Right lobe of liver (tissue), 6 donors: ENCODE measurements at regions not wholly inside any gene's neighbourhood (a gene's known extent, or its start where the extent isn't known, plus 50 kb on each side); places are given as distances from the start of the nearest gene placed in this dataset.

ENCODE experiments used
- ATAC-seq, 4 donors: fragments of 200-7000 bp; cut with Tn5 transposase; one replicate each; pipeline ENCODE4 v1.9.1; 2020; ENCODE audit warnings: mild to moderate bottlenecking in 4 of 4, moderate library complexity in 4 of 4
- DNase-seq, 3 donors: peaks; one replicate each; pipeline ENCODE4 v3.0.0-alpha.2; 2020
- H3K27ac ChIP-seq, 3 donors: fragments of 200-600 bp; one replicate each; pipeline ENCODE4 v1.8.0; 2022
- H3K27me3 ChIP-seq, 2 donors: fragments of 200-600 bp; one replicate each; pipeline ENCODE4 v1.8.0; 2022
- H3K36me3 ChIP-seq, 4 donors: fragments of 200-600 bp; sonication (generic) in 1 of 4; one replicate each; pipeline versions ENCODE4 v1.5.1 to v1.8.0; 2017 to 2022; ENCODE audit warnings: control low read depth in 1 of 4
- H3K4me1 ChIP-seq, 4 donors: fragments of 200-600 bp; sonication (generic) in 1 of 4; one replicate each; pipeline versions ENCODE4 v1.5.1 to v1.8.0; 2017 to 2022; ENCODE audit warnings: control low read depth in 1 of 4
- H3K4me3 ChIP-seq, 3 donors: fragments of 200-600 bp; one replicate each; pipeline ENCODE4 v1.8.0; 2022
- H3K9me3 ChIP-seq, 4 donors: fragments of 200-600 bp; sonication (generic) in 1 of 4; one replicate each; pipeline versions ENCODE4 v1.5.1 to v1.8.0; 2017 to 2022; ENCODE audit warnings: control low read depth in 1 of 4
- POLR2A ChIP-seq: fragments of 450-650 bp; IDR thresholded peaks from one replicate; pipeline ENCODE4 v1.6.1; 2017; ENCODE audit warnings: antibody characterized with exemption, mild to moderate bottlenecking
- WGBS: methylation state at CpG from one replicate; pipeline ENCODE4 v1.1.6; 2018; ENCODE audit warnings: low coverage, low lambda C conversion rate; ENCODE audit not compliant: insufficient coverage; ENCODE audit errors: missing lambda C conversion rate; 5-methylcytosine and 5-hydroxymethylcytosine counted together
- intact Hi-C, 2 donors: fragments of 100-400 bp; cut with DNase I; formaldehyde crosslinking; loops; one replicate each; pipeline versions ENCODE4 v1.11.2 to v1.14.1; 2022
- TF ChIP-seq, protein P1 (sequence below), 4 donors: fragments of 200-600 bp in 3 of 4; fragments of 450-650 bp in 1 of 4; IDR thresholded peaks; one replicate each; pipeline versions ENCODE4 v1.5.1 to v1.8.0; 2016 to 2022; ENCODE audit warnings: antibody characterized with exemption in 4 of 4, mild to moderate bottlenecking in 2 of 4
- donor health status: DM: no; HTN: yes; CAD: no.
- donor health status: DM: no; HTN: no; CAD: no.
- donor health status: DM: no; HTN: no; CAD: no.
- donor health status: DM: no; HTN: yes; CAD: no.
- donor health status: DM: no; HTN: yes; CAD: no.

GRCh38 chr2:140136861-140137260 is 1356.7 kb upstream of the NXPH2 start:
- 52% methylated on average over 1 of the region's 1 CpG for WGBS
- ATAC-seq = no peak

DNA sequence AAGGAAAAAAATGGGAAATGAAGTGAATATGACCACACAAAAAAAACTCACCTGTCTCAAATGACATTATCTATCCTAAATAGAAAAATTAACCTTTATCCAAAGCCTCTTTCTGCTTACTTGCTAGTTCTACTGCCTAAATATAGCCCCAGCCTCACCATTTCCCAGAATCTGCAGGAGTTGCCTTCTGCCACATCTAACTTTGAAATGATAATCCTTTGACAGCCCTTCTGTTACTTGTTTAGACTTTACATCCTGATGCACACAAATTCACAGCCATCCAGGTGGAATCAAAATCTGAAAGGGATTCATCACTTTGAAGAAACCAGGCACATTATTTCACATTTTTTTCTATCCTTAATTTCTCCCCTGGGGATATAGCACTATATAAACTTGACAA is 1356.2 kb upstream of the NXPH2 start:
- no peak for DNase-seq

More at GRCh38 chr2:140136861-140137260, 1356.7 kb upstream of the NXPH2 start:
- DNase-seq = no peak
- Histone ChIP-seq H3K9me3 (no peaks in the 10 kb centered on the region), H3K4me1 (no peaks in the 10 kb centered on the region), H3K36me3 (no peaks in the 10 kb centered on the region), H3K4me3 (no peak overlapping the region), H3K27me3 (no peaks in the 10 kb centered on the region), H3K27ac (no peak overlapping the region)
- intact Hi-C loops = no loop called here
- TF ChIP-seq, protein P1, sequence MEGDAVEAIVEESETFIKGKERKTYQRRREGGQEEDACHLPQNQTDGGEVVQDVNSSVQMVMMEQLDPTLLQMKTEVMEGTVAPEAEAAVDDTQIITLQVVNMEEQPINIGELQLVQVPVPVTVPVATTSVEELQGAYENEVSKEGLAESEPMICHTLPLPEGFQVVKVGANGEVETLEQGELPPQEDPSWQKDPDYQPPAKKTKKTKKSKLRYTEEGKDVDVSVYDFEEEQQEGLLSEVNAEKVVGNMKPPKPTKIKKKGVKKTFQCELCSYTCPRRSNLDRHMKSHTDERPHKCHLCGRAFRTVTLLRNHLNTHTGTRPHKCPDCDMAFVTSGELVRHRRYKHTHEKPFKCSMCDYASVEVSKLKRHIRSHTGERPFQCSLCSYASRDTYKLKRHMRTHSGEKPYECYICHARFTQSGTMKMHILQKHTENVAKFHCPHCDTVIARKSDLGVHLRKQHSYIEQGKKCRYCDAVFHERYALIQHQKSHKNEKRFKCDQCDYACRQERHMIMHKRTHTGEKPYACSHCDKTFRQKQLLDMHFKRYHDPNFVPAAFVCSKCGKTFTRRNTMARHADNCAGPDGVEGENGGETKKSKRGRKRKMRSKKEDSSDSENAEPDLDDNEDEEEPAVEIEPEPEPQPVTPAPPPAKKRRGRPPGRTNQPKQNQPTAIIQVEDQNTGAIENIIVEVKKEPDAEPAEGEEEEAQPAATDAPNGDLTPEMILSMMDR (IDR thresholded peaks at IDR 0.05) = no peak
- no peak for TF ChIP-seq POLR2A

DNA sequence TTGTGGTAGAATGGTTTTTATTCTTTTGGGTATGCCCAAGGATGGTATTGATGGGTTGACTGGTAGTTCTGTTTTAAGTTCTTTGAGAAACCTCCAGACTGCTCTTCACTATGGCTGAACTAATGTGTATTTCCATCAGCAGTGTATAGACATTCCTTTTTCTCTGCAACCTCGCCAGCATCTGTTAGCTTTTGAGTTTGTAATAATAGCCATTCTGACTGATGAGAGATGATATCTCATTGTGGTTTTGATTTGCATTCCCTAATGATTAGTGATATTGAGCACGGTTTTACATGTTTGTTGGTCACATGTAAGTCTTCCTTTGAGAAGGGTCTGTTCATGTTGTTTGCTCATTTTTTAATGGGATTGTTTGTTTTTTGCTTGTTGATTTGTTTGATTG is 1348.7 kb upstream of the NXPH2 start:
- WGBS = 52% methylated on average over 2 of the region's 2 CpGs
- Histone ChIP-seq H3K36me3 (no peaks in the 10 kb centered on the region), H3K4me1 (no peaks in the 10 kb centered on the region), H3K27ac (no peak overlapping the region), H3K4me3 (no peak overlapping the region), H3K27me3 (no peaks in the 10 kb centered on the region), H3K9me3 (no peaks in the 10 kb centered on the region)
- DNase-seq = no peak
- intact Hi-C loops = no loop called here
- no peak for ATAC-seq
- TF ChIP-seq, protein P1 (IDR thresholded peaks at IDR 0.05) = no peak
- no peak for TF ChIP-seq POLR2A

More for the DNA sequence above, 1356.2 kb upstream of the NXPH2 start:
- no peak overlapping the region for H3K4me3 ChIP-seq
- no peak for TF ChIP-seq POLR2A
- TF ChIP-seq, protein P1 (IDR thresholded peaks at IDR 0.05) = no peak
- H3K9me3 ChIP-seq = no peaks in the 10 kb centered on the region
- intact Hi-C loops = no loop called here
- no peak overlapping the region for H3K27ac ChIP-seq
- H3K36me3 ChIP-seq = no peaks in the 10 kb centered on the region
- no peak for ATAC-seq
- no peaks in the 10 kb centered on the region for H3K27me3 ChIP-seq
- no peaks in the 10 kb centered on the region for H3K4me1 ChIP-seq

GRCh38 chr2:140122001-140122400 is 1341.8 kb upstream of the NXPH2 start:
- WGBS = 62% methylated on average over 5 of the region's 5 CpGs
- DNase-seq = no peak
- Histone ChIP-seq H3K36me3 (no peaks in the 10 kb centered on the region), H3K27ac (no peak overlapping the region), H3K4me3 (no peak overlapping the region), H3K27me3 (no peaks in the 10 kb centered on the region), H3K4me1 (no peaks in the 10 kb centered on the region), H3K9me3 (no peaks in the 10 kb centered on the region)
- no peak for ATAC-seq
- TF ChIP-seq POLR2A = no peak
- TF ChIP-seq, protein P1 (IDR thresholded peaks at IDR 0.05) = no peak
- intact Hi-C loops = no loop called here

DNA sequence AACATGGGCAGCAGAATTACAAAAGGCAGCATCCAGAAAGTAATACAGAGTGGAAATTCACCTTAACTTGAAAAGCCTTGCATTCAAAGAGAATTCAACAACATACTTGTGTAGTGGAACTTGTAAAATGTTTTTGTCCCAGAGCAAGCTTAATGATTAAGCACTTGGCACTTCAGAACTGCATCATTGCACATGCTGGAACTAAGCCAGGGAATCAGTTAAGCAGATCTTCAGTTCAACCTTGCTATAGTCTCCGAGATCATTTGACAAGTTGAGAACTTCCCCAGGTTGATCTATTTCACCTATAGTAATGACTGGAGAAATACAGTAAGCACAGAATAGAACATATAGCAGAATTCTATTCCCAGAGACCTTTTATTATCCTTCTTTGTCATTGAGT is 1337.2 kb upstream of the NXPH2 start:
- ATAC-seq (no peak), DNase-seq (no peak)
- Histone ChIP-seq H3K27me3 (no peaks in the 10 kb centered on the region), H3K27ac (no peak overlapping the region), H3K36me3 (no peaks in the 10 kb centered on the region), H3K4me1 (no peaks in the 10 kb centered on the region), H3K9me3 (no peaks in the 10 kb centered on the region), H3K4me3 (no peak overlapping the region)
- TF ChIP-seq, protein P1 (IDR thresholded peaks at IDR 0.05) = no peak
- no peak for TF ChIP-seq POLR2A
- WGBS = 67% methylated on average over 1 of the region's 1 CpG
- intact Hi-C loops = no loop called here
